GM21723 (cell line): ENCODE measurements at regions not wholly inside any gene's neighbourhood (a gene's known extent, or its start where the extent isn't known, plus 50 kb on each side); places are given as distances from the start of the nearest gene placed in this dataset.

ENCODE experiments used
- ATAC-seq: cut with Tn5 transposase; IDR thresholded peaks from one replicate; pipeline ENCODE4 v1.9.1; 2021; ENCODE audit warnings: mild to moderate bottlenecking, moderate library complexity; ENCODE audit not compliant: unreplicated experiment

GRCh38 chr6:99091985-99092384 is 144.2 kb upstream of the FBXL4 start:
- peak; percentile 93 for ATAC-seq

- ATAC-seq = no peak
Observed at GRCh38 chr6:99080191-99080590, 132.4 kb upstream of the FBXL4 start.

- ATAC-seq = no peak
Observed at GRCh38 chr6:99079058-99079457, 131.3 kb upstream of the FBXL4 start.

GRCh38 chr6:99073223-99073622 is 125.5 kb upstream of the FBXL4 start:
- ATAC-seq = no peak

- ATAC-seq = no peak
Observed at GRCh38 chr6:99066044-99066443, 118.3 kb upstream of the FBXL4 start.

GRCh38 chr6:99064834-99065233 is 117.1 kb upstream of the FBXL4 start:
- no peak for ATAC-seq

- no peak for ATAC-seq
Observed at GRCh38 chr6:99036672-99037071, 88.9 kb upstream of the FBXL4 start.

- no peak for ATAC-seq
Observed at GRCh38 chr6:99032396-99032795, 84.7 kb upstream of the FBXL4 start.

GRCh38 chr6:99031957-99032356 is 84.2 kb upstream of the FBXL4 start:
- no peak for ATAC-seq

- no peak for ATAC-seq
Observed at GRCh38 chr6:99030915-99031314, 83.2 kb upstream of the FBXL4 start.

GRCh38 chr6:99026135-99026534 is 78.4 kb upstream of the FBXL4 start:
- ATAC-seq = no peak

GRCh38 chr6:99024089-99024488 is 76.3 kb upstream of the FBXL4 start:
- no peak for ATAC-seq

GRCh38 chr6:99022039-99022609 is 74.4 kb upstream of the FBXL4 start:
- no peak for ATAC-seq

- ATAC-seq = no peak
Observed at GRCh38 chr6:99019381-99019780, 71.6 kb upstream of the FBXL4 start.

- ATAC-seq = no peak
Observed at GRCh38 chr6:99017150-99017549, 69.4 kb upstream of the FBXL4 start.

- no peak for ATAC-seq
Observed at GRCh38 chr6:99016355-99016754, 68.6 kb upstream of the FBXL4 start.

- ATAC-seq = no peak
Observed at GRCh38 chr6:99014061-99014460, 66.3 kb upstream of the FBXL4 start.

- no peak for ATAC-seq
Observed at GRCh38 chr6:99013661-99014060, 65.9 kb upstream of the FBXL4 start.

GRCh38 chr6:99013145-99013544 is 65.4 kb upstream of the FBXL4 start:
- ATAC-seq = no peak

- no peak for ATAC-seq
Observed at GRCh38 chr6:99011151-99011550, 63.4 kb upstream of the FBXL4 start.

GRCh38 chr6:99002831-99003230 is 55.1 kb upstream of the FBXL4 start:
- no peak for ATAC-seq

GRCh38 chr6:98998103-98998502 is 50.4 kb upstream of the FBXL4 start:
- no peak for ATAC-seq
